SK-N-MC (cell line): ENCODE measurements at regions not wholly inside any gene's neighbourhood (a gene's known extent, or its start where the extent isn't known, plus 50 kb on each side); places are given as distances from the start of the nearest gene placed in this dataset.

Experiments
- EZH2 ChIP-seq: fragments of 200-600 bp; sonication (generic); IDR thresholded peaks from one replicate; pipeline ENCODE4 v1.6.1; 2017; ENCODE audit warnings: antibody characterized with exemption
- POLR2AphosphoS5 ChIP-seq: IDR thresholded peaks from 2 replicates; pipeline ENCODE4 v1.6.1; 2012; ENCODE audit warnings: mild to moderate bottlenecking, low read depth, low read length, borderline replicate concordance

GRCh38 chr11:109798521-109798920 is 294.7 kb upstream of the ZC3H12C start:
- TF ChIP-seq POLR2AphosphoS5 (no peak), EZH2 (no peak)
